A673 (cell line): ENCODE measurements at regions not wholly inside any gene's neighbourhood (a gene's known extent, or its start where the extent isn't known, plus 50 kb on each side); places are given as distances from the start of the nearest gene placed in this dataset.

Experiments used
- EZH2 ChIP-seq: fragments of 200-600 bp; sonication (generic); IDR thresholded peaks from 2 replicates; pipeline ENCODE4 v1.6.1; 2017; ENCODE audit warnings: borderline replicate concordance, low read depth, mild to moderate bottlenecking, mixed read lengths, antibody characterized with exemption, low read length; ENCODE audit not compliant: poor library complexity, severe bottlenecking
- TF ChIP-seq, protein P1 (sequence below): fragments of 300-800, 200-600 bp; sonication (generic); conservative IDR thresholded peaks from 2 replicates; pipeline ENCODE4 v1.5.1; 2017; ENCODE audit warnings: low read depth, mild to moderate bottlenecking, antibody characterized with exemption, low read length, moderate library complexity, mixed read lengths

- TF ChIP-seq, protein P1, sequence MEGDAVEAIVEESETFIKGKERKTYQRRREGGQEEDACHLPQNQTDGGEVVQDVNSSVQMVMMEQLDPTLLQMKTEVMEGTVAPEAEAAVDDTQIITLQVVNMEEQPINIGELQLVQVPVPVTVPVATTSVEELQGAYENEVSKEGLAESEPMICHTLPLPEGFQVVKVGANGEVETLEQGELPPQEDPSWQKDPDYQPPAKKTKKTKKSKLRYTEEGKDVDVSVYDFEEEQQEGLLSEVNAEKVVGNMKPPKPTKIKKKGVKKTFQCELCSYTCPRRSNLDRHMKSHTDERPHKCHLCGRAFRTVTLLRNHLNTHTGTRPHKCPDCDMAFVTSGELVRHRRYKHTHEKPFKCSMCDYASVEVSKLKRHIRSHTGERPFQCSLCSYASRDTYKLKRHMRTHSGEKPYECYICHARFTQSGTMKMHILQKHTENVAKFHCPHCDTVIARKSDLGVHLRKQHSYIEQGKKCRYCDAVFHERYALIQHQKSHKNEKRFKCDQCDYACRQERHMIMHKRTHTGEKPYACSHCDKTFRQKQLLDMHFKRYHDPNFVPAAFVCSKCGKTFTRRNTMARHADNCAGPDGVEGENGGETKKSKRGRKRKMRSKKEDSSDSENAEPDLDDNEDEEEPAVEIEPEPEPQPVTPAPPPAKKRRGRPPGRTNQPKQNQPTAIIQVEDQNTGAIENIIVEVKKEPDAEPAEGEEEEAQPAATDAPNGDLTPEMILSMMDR = no peak
- TF ChIP-seq EZH2 = no peak
Observed at GRCh38 chr5:28104080-28104479, 1065.7 kb upstream of the CDH9 start.
